Osteoblast (primary cell): ENCODE measurements at regions not wholly inside any gene's neighbourhood (a gene's known extent, or its start where the extent isn't known, plus 50 kb on each side); places are given as distances from the start of the nearest gene placed in this dataset.

Experiments
- DNase-seq: peaks from one replicate; pipeline ENCODE4 v3.0.0; 2011; ENCODE audit warnings: low spot score, mixed read lengths; ENCODE audit not compliant: insufficient read length; ENCODE audit errors: missing footprints
- H2AFZ ChIP-seq: 2 replicates; pipeline ENCODE4 v1.6.0; 2011; ENCODE audit warnings: mild to moderate bottlenecking, low read length
- H3K27ac ChIP-seq: 2 replicates; pipeline ENCODE4 v1.5.1; 2011; ENCODE audit warnings: mild to moderate bottlenecking, low read depth, low read length, moderate library complexity
- H3K27me3 ChIP-seq: 2 replicates; pipeline ENCODE4 v1.6.0; 2012; ENCODE audit warnings: mild to moderate bottlenecking, control low read depth, inconsistent platforms, low read length, moderate library complexity; ENCODE audit not compliant: insufficient read depth
- H3K36me3 ChIP-seq: 2 replicates; pipeline ENCODE4 v1.5.1; 2011; ENCODE audit warnings: mild to moderate bottlenecking, low read length, control low read depth, moderate library complexity; ENCODE audit not compliant: insufficient read depth
- H3K4me1 ChIP-seq: 2 replicates; pipeline ENCODE4 v1.5.1; 2011; ENCODE audit warnings: mild to moderate bottlenecking, low read length, control low read depth, moderate library complexity; ENCODE audit not compliant: insufficient read depth
- H3K4me2 ChIP-seq: 2 replicates; pipeline ENCODE4 v1.6.0; 2011; ENCODE audit warnings: mild to moderate bottlenecking, low read length; ENCODE audit not compliant: insufficient read depth
- H3K4me3 ChIP-seq: fragments of 200-600 bp; sonication (generic); 3 replicates; pipeline ENCODE4 v1.5.1; 2012; ENCODE audit warnings: mild to moderate bottlenecking, low read length, inconsistent platforms; ENCODE audit not compliant: insufficient read depth
- H3K79me2 ChIP-seq: 2 replicates; pipeline ENCODE4 v1.6.0; 2012; ENCODE audit warnings: mild to moderate bottlenecking, low read length, control low read depth, inconsistent platforms; ENCODE audit not compliant: insufficient read depth
- H3K9me3 ChIP-seq: 2 replicates; pipeline ENCODE4 v1.5.1; 2011; ENCODE audit warnings: low read depth, low read length, control low read depth
- H4K20me1 ChIP-seq: 2 replicates; pipeline ENCODE4 v1.6.0; 2012; ENCODE audit warnings: mild to moderate bottlenecking, low read length, control low read depth; ENCODE audit not compliant: insufficient read depth
- TF ChIP-seq, protein P1 (sequence below): IDR thresholded peaks from 2 replicates; pipeline ENCODE4 v1.5.1; 2011; ENCODE audit warnings: mild to moderate bottlenecking, low read depth, low read length, moderate library complexity; ENCODE audit errors: extremely low read depth

DNA sequence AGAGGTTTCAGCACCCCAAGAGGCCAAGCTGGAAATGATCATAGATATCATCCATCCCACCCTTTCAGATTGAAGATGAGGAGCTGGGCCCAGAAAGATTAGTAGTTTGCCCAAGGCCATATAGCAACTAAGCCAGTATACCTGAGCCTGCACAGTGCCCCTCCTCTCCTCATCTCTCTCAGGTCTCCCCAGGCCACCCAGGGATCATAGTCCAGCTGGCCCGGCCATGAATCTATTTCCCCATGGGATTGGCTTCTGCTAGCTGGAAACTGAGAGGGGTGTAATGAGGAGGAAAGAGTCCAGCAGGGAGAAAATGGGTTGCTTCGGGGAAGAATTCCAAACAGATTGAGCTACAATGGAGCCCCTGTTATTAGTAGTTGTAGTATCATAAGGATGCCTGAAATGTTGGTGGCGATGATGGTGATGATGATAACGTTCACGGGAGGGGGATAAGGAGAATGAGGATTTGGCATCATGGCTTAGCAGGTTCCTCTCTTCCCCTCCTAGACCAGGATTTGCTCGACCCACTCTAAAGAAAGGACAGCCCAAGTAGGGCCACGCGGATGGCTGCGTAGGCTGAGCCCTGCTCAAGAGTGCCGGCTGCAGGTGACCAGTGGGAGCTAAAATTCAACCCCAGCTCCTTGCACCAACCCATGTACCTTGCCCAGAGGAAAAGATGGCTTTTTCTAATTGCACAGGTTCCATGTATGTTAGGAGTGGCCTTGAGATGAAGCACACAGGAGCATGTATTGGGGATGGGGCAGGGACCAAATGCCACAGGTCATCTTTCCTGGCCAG lies 117.8 kb upstream of the PJA1 start:
- peak; percentile 22 for DNase-seq
- H3K4me3 ChIP-seq, result no peak overlapping the region
- TF ChIP-seq, protein P1, sequence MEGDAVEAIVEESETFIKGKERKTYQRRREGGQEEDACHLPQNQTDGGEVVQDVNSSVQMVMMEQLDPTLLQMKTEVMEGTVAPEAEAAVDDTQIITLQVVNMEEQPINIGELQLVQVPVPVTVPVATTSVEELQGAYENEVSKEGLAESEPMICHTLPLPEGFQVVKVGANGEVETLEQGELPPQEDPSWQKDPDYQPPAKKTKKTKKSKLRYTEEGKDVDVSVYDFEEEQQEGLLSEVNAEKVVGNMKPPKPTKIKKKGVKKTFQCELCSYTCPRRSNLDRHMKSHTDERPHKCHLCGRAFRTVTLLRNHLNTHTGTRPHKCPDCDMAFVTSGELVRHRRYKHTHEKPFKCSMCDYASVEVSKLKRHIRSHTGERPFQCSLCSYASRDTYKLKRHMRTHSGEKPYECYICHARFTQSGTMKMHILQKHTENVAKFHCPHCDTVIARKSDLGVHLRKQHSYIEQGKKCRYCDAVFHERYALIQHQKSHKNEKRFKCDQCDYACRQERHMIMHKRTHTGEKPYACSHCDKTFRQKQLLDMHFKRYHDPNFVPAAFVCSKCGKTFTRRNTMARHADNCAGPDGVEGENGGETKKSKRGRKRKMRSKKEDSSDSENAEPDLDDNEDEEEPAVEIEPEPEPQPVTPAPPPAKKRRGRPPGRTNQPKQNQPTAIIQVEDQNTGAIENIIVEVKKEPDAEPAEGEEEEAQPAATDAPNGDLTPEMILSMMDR, result no peak
- peaks cover 43% of the 10 kb centered on the region for H3K27me3 ChIP-seq
- H3K36me3 ChIP-seq, result no peaks in the 10 kb centered on the region
- H2AFZ ChIP-seq, result no peak overlapping the region
- no peaks in the 10 kb centered on the region for H3K4me1 ChIP-seq
- no peak overlapping the region for H3K4me2 ChIP-seq
- no peak overlapping the region for H3K27ac ChIP-seq
- H4K20me1 ChIP-seq, result peaks cover 11% of the 10 kb centered on the region
- no peaks in the 10 kb centered on the region for H3K9me3 ChIP-seq
- H3K79me2 ChIP-seq, result no peaks in the 10 kb centered on the region

GRCh38 chrX:69280933-69281332 lies 115.7 kb upstream of the PJA1 start:
- H3K9me3 ChIP-seq, result no peaks in the 10 kb centered on the region
- no peak overlapping the region for H3K27ac ChIP-seq
- H4K20me1 ChIP-seq, result peaks cover 8% of the 10 kb centered on the region
- no peaks in the 10 kb centered on the region for H3K4me1 ChIP-seq
- H3K27me3 ChIP-seq, result peaks cover 44% of the 10 kb centered on the region
- H2AFZ ChIP-seq, result no peak overlapping the region
- no peaks in the 10 kb centered on the region for H3K36me3 ChIP-seq
- no peaks in the 10 kb centered on the region for H3K79me2 ChIP-seq
- H3K4me2 ChIP-seq, result no peak overlapping the region
- no peak for DNase-seq
- H3K4me3 ChIP-seq, result no peak overlapping the region
- TF ChIP-seq, protein P1, result no peak

GRCh38 chrX:69279234-69279633 lies 114.0 kb upstream of the PJA1 start:
- Histone ChIP-seq H3K9me3 (no peaks in the 10 kb centered on the region), H3K79me2 (no peaks in the 10 kb centered on the region), H2AFZ (no peak overlapping the region), H3K4me3 (no peak overlapping the region), H3K27me3 (peaks cover 61% of the 10 kb centered on the region), H3K4me2 (no peak overlapping the region), H4K20me1 (peaks cover 10% of the 10 kb centered on the region), H3K36me3 (no peaks in the 10 kb centered on the region), H3K4me1 (no peaks in the 10 kb centered on the region), H3K27ac (no peak overlapping the region)
- TF ChIP-seq, protein P1, result no peak
- DNase-seq, result no peak

- Histone ChIP-seq H3K9me3 (no peaks in the 10 kb centered on the region), H3K79me2 (no peaks in the 10 kb centered on the region), H3K4me3 (no peak overlapping the region), H3K27ac (no peak overlapping the region), H3K27me3 (peaks cover 65% of the 10 kb centered on the region), H4K20me1 (peaks cover 8% of the 10 kb centered on the region), H3K4me1 (no peaks in the 10 kb centered on the region), H2AFZ (no peak overlapping the region), H3K36me3 (no peaks in the 10 kb centered on the region), H3K4me2 (no peak overlapping the region)
- no peak for DNase-seq
- TF ChIP-seq, protein P1, result no peak
These were observed 112.9 kb upstream of the PJA1 start for GRCh38 chrX:69278031-69278687.
